GM21717 (cell line): ENCODE measurements at regions not wholly inside any gene's neighbourhood (a gene's known extent, or its start where the extent isn't known, plus 50 kb on each side); places are given as distances from the start of the nearest gene placed in this dataset.
"Not testable (repeated sequence)": the region's sequence is repeated elsewhere in the genome, so short reads cannot be mapped to it uniquely, and the experiment has no call there.

Experiments
- ATAC-seq: cut with Tn5 transposase; IDR thresholded peaks from one replicate; pipeline ENCODE4 v1.9.1; 2021; ENCODE audit warnings: mild to moderate bottlenecking, moderate library complexity; ENCODE audit not compliant: unreplicated experiment

- ATAC-seq = no peak
Observed at GRCh38 chr11:39462506-39462905, 1996.9 kb downstream of the LRRC4C start.

GRCh38 chr11:39461066-39461465 is 1998.4 kb downstream of the LRRC4C start:
- no peak for ATAC-seq

- ATAC-seq = no peak
Observed at GRCh38 chr11:39459606-39460005, 1999.8 kb downstream of the LRRC4C start.

GRCh38 chr11:39458481-39458880 is 2001.0 kb downstream of the LRRC4C start:
- ATAC-seq = no peak

GRCh38 chr11:39443424-39444022 is 2015.9 kb downstream of the LRRC4C start:
- ATAC-seq = no peak

- ATAC-seq = no peak
Observed at GRCh38 chr11:39442177-39442576, 2017.3 kb downstream of the LRRC4C start.

- ATAC-seq = no peak
Observed at GRCh38 chr11:39435641-39436040, 2023.8 kb downstream of the LRRC4C start.

GRCh38 chr11:39434466-39434865 is 2025.0 kb downstream of the LRRC4C start:
- no peak for ATAC-seq

- no peak for ATAC-seq
Observed at GRCh38 chr11:39432929-39433328, 2026.5 kb downstream of the LRRC4C start.

- no peak for ATAC-seq
Observed at GRCh38 chr11:39425226-39425625, 2034.2 kb downstream of the LRRC4C start.

GRCh38 chr11:39412117-39412516 is 2047.3 kb downstream of the LRRC4C start:
- ATAC-seq = no peak

GRCh38 chr11:39385911-39386310 is 2073.5 kb downstream of the LRRC4C start:
- no peak for ATAC-seq

GRCh38 chr11:39374963-39375698 is 2084.3 kb downstream of the LRRC4C start:
- no peak for ATAC-seq

GRCh38 chr11:39367534-39367933 is 2091.9 kb downstream of the LRRC4C start:
- ATAC-seq = no peak

- no peak for ATAC-seq
Observed at GRCh38 chr11:39365809-39366436, 2093.5 kb downstream of the LRRC4C start.

GRCh38 chr11:39363571-39363970 is 2095.9 kb downstream of the LRRC4C start:
- no peak for ATAC-seq

GRCh38 chr11:39361557-39361956 is 2097.9 kb downstream of the LRRC4C start:
- no peak for ATAC-seq

GRCh38 chr11:39345834-39346442 is 2113.5 kb downstream of the LRRC4C start:
- ATAC-seq = no peak

- ATAC-seq = no peak
Observed at GRCh38 chr11:39341461-39341860, 2118.0 kb downstream of the LRRC4C start.

GRCh38 chr11:39333006-39333405 is 2126.4 kb downstream of the LRRC4C start:
- ATAC-seq = not testable (repeated sequence)

- no peak for ATAC-seq
Observed at GRCh38 chr11:39327302-39327701, 2132.2 kb downstream of the LRRC4C start.

- ATAC-seq = not testable (repeated sequence)
Observed at GRCh38 chr11:39311888-39312287, 2147.6 kb downstream of the LRRC4C start.
